GM19351 (cell line): ENCODE measurements at regions not wholly inside any gene's neighbourhood (a gene's known extent, or its start where the extent isn't known, plus 50 kb on each side); places are given as distances from the start of the nearest gene placed in this dataset.
A peak's percentile ranks its signal among the peaks of the same experiment; 100 is the strongest.
"Not testable (repeated sequence)": the region's sequence is repeated elsewhere in the genome, so short reads cannot be mapped to it uniquely, and the experiment has no call there.

Experiments
- ATAC-seq: cut with Tn5 transposase; IDR thresholded peaks from one replicate; pipeline ENCODE4 v1.9.1; 2021; ENCODE audit warnings: mild to moderate bottlenecking, moderate library complexity; ENCODE audit not compliant: unreplicated experiment

DNA sequence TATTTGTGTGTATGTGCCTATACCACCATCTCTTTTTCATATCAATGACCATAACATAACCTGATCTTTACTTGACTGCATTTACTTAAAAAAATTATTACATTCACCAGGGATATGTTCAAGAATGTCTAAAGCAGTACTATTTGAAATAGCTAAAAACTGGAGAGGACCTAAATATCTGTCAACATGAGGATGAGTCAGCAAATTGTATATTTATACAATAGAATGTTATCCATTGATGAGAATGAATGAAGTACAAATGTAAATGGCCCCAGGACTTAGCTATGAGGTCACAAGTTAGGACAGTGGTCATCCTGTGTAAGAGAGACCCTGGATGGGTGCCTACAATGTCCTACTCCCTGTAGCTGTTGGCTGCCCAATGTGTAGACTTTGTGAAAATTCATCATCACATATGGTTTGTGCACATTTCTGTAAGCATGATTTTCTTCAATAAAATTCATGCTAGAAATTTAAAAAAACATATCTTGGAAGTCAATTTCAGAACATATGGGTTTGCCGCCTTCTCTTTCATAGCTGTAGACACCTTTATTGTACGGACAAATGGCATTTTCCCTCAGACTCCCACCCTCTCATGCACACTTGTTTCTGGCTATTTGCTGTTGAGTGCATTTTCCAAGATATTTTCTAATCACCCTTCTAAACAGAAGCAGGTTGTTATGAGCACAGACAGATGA is 202.4 kb downstream of the CDH26 start:
- ATAC-seq, result no peak

DNA sequence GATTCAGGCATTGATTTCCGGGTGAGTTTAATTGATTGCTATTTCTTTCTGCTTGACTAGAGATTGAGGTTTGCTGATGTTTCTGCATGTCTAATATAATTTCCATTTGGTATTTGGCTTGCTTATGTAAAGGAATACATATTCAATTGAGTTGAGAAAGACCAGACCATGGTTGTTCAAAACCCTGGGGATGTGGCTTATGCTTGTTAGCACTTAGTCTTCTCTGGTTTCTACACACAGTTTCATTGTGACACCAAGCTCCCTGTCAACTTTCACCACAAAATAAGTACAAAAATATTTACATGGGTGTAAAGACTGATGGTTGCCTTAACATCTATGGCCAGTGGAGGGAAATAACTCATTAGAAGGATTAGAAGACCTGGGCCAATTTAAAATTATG is 209.6 kb downstream of the CDH26 start:
- ATAC-seq, result no peak

DNA sequence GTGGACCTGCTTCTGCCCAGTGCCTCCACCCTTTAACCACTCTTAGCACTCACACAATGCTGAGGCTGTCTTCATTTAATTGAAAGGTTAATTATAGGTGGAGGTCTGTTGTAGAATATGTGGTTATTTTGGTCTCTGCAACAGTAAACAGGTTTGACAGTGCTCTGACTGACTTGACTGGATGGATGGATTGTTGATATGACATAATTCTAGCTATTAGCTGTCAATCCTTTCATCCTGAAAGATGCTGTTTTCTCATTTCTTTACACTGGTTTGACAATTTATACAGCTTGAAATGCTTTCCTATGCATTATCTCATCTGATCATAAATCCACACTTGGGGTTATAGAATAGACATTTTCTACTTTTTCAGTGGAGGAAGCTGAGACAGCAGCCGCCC is 210.7 kb downstream of the CDH26 start:
- no peak for ATAC-seq

DNA sequence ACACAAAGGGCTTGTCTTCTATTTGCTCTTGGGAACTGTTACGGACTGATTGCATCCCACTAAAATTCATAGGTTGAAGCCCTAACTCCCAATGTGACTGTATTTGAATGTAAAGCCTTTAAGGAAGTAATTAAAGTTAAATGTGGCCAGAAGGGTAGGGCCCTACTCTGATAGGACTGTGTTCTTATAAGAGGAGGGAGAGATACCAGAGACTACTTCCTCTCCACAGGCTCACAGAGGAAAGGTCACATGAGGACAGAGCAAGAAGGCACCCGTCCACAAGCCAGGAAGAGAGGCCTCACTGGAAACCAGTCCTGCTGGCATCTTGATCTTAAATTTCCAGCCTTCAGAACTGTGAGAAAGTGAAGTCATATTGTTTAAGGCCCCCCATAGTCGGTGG is 211.9 kb downstream of the CDH26 start:
- ATAC-seq, result no peak

DNA sequence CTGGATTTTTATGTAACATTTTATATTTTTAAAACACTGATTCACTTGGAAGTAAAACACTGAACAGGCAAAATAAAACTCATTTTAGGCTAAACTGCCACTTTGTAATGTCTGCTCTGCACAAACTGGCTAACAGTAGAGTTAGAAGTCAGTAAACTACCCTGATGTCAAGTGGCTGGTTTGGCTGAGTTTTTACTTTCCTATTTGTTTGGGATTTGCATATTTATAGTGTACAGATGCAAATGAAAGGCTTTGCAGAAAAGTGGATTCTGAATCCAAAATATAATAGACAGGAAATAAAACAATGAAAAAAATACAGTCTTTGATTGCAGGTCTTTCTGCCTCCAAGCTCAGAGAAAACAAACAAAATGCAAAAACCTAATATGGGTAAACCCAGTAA is 213.1 kb downstream of the CDH26 start:
- ATAC-seq, result no peak

DNA sequence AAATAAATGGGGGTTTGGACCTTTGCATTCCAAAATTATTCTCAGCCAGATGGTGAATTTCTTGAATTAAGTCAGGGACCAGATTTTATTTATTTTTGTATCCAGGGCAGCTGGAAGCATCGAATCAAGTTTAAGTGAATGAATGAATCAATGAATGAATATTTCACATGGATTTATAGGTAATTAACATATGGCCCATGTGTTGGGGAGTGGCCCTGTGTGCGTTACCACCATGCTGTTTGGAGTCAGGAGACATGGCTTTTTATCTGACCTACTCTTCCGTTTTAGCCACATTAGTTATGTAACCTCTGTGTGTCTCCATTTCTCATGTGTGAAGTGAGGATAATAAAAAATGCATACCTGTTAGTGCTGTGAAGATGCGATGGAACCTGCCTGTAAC is 213.5 kb downstream of the CDH26 start:
- no peak for ATAC-seq

DNA sequence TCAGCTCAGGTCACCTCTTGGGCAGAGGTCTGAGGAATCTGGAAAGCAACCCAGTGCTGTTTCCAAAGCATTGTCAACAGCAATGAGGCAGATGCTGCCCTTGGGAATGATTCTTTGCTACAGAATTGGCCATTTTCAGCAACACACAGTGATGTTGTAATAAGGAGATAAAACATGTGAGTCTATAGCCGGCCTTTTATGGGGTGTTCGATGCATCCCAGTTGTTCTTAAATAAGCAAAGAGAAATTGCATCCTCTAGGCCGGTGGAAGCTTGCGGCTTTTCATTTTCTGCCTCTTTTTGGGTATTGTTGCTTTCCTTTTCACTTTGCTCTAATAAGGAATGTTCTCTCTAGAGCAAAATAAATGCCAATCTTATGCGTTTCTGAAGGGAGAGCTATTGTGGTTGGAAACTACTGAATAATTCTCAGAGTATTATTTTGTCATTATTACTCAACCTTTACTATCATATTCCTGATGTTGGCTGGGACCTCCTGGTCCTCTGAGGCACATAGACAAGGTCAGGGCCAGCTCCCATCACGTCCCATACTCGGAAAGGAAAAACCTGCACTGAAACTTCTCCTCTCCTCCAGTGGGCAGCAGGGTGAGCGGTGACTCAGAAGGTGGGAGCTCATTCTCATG is 214.2 kb downstream of the CDH26 start:
- no peak for ATAC-seq

DNA sequence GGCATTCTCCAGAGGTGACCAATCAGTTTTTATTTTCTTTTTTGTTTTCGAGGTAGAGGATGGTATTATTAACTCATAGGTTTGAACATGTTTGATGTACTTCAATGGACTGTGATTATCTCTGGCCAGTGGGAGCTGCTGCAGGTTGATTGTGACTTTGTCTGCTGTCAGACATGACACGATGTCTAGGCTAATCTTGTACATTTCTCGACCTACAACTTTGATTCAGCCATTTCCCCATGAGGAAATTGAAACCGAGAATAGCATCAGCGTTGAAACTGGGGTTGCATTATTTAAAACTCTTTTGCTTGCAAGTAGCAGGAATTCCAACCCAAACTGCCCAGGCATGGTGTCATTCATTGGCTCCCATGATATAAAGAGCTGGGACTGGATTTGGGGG is 218.9 kb downstream of the CDH26 start:
- ATAC-seq, result no peak

DNA sequence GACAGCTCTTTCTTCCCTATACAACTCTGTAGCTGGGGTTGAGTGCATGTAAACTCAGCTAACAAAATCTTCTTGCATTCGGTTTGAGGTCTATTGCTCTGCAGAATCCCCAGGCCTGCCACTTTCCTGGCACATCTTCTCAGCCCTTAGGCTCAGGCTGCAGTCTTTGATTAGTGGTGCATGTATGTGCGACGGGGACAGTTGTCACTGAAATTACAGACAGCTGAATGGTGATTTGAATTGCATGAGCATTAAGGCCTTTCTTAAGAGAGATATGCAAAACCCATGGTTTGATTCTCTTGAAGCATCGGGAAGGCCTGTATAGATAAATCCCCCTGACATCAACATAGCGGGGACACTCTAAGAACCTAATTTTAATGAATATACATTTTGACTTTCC is 222.8 kb downstream of the CDH26 start:
- ATAC-seq, result no peak

DNA sequence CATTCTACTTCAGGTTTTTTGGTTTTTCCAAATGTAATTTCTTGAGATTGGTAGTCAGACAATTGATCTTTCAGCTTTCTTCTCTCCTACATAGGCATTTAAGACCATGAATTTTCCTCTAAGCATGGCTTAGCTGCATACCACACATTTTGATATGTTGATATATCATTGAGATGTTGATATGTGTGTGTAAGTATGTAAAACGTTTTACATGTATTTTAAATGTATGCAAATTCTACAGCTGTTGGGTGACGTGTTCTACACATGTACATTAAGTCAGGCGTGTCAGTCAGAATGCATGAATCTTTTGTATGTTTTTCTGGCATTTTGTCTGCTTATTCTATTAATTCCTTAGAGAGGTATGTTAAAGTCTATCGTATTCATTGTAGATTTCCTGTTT is 228.2 kb downstream of the CDH26 start:
- no peak for ATAC-seq

DNA sequence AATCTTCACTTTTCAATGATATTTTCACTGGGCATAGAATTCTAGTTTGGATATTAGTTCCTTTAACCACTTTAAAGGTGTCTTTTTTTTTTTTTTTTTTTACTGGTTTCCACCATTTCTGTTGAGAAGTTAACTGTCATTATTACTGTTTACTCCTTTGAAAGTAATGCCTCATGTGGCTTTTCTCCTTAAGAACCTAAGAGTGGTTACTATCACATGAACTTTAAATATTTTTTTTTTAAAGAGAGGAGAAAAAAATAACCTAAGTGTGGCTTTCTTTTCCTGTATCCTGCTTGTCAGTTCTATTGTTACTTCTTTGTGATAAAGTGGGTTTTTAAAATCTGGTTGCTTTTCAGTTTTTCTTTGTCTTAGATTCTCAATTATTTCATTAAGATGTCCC is 229.5 kb downstream of the CDH26 start:
- ATAC-seq, result no peak

DNA sequence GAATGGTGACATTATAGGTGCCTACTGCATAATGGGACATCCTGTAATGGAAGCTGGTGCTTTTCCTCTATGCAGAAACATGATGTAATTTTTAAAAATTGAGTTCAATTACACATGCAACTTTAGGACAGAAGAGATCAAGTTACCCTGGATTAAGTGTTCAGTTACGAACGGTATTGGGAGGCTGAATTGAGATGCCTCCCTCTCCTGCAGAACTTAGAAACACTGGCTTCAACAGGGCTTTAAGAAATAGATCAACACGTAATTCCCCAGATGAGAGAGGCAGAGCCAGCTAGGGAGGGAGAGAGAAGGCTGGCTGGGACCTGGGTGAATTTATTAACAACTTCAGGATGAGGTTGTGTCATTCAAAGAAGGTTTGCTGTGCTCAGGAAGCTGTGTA is 232.8 kb downstream of the CDH26 start:
- no peak for ATAC-seq

DNA sequence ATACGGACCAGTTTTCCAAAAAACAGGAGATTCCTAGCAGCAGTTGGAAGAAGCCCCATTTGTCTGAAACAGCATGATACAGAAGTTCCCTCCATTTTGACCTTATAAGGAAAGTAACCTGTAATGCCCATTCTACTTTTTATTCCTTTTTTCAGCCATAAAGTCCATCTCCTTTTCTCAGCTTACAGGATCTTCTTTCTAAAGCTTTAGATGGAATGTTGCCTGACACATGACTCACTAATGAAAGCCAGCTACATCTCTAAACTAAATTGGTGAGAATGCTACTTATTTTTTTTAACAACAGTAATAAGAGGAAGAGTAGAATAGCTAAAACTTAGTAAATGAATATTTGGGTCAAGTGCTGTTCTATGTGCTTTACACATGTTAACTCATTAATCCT is 234.1 kb downstream of the CDH26 start:
- ATAC-seq, result no peak

DNA sequence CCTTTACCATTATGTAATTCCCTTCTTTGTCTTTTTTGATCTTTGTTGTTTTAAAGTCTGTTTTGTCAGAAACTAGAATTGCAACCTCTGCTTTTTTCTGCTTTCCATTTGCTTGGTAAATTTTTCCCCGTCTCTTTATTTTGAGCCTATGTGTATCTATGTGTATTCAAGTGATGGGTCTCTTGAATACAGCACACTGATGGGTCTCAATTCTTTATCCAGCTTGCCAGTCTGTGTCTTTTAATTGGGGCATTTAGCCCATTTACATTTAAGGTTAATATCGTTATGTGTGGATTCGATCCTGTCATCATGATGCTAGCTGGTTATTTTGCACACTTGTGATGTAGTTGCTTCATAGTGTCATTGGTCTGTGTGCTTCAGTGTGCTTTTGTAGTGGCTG is 240.9 kb downstream of the CDH26 start:
- ATAC-seq, result not testable (repeated sequence)

DNA sequence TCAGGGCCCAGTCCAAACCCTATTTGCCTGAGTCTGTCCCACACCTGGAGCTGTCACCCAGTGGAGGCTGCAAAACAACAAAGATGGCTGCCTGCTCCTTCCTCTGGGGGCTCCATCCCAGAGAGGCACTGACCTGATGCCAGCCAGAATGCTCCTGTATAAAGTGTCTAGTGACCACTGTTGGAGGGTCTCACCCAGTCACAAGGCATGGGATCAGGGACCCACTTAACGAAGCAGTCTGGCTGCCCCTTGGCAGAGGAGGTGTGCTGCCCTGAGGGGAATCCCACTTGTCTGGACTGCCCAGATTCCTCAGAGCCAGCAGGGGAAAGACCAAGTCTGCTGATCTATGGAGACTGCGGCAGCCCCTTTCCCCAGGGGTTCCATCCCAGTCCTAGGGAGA is 241.6 kb downstream of the CDH26 start:
- ATAC-seq, result no peak

DNA sequence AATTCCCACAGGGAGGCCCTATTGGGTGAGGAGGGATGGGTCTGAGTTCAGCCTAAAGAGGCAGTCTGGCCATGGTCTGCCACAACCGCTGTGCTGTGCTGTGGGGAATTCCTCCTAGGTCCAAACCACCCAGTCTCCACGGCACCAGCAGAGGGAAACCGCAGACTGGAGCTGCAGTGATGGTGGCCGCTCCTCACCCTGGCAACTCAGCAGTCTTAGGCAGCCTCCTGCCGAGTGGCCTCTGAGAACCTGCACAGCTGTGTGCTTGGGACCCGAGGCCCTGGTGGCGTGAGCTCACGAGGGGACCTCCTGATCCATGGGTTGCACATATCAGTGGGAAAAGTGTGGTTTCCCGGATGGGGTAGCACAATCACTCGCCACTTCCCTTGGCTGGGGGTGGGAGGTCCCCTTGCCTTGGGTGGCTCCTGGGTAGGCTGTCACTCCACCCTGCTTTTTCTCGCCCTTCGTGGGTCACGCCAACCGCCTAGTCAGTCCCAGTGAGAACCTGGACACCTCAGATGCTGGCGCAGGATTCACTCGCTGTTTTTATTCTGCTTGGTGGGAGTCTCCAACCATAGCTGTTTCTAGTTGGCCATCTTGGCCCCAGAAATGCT is 242.2 kb downstream of the CDH26 start:
- ATAC-seq, result no peak

DNA sequence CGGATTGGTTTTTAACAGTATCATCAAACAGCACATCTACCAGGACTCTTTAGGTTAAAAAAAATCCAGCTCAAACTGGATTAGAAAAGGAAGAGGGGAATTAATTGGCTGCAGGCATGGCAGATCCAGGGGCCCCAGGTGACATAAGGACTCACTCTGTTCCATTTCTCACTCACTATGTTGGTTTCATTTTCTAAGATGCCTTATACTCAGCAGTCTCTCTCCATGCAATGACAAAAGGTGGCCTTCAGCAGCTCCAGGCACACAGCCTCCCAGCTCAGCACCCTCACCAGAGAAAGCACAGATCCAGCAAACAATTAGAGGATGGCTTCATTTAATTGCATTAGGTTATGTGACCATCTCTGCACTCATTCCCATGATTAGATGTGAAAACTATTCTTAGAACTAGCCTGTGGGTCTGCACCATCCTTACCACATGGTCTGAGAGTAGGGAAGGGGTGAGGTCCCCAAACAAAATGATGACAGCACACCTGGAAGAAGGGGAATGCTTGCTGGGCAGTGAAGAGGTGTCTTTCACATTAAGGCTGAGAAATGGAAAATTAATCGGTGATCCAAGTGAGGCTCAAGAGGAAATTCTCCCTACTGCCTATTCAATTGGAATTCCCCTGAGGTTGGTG is 243.1 kb downstream of the CDH26 start:
- ATAC-seq, result no peak

DNA sequence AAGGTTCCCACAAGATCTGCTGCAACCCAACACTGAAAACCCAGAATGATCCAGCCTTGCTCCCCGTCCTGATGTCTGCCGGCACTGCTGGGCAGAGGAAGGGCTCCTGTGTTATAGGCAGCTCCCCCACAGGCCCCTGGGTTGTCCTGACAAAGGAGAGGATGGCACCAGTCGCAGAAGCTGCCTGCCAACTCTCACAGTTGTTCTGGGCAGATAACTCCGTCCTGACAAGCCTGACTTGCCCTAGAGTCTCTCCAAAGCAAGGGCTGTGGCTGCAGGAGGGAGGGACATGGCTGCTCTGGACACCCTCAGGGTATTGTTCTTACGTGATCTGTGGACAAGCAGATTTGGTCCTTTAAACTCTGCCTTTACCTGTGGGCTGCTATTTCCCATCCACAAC is 243.8 kb downstream of the CDH26 start:
- ATAC-seq, result no peak

DNA sequence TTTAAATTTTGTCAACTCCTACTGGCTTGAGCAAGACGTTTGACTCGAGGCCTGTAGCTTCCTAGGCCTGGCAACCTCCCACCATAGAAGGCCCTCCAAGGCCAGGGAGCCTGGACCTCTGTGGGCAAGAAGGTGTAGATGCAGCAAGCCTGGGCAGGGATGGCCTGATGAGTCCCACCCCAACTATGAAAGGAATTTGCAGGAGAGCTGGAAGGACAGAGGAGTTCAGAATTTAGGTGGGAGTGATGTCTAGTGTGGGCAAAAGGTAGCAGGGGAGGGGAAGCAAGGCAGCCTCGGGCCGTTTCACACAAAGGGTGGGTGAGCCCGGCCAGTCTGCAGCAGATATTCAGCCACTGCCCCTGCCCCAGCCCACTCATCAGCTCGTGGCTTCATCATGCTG is 245.2 kb downstream of the CDH26 start:
- ATAC-seq, result no peak

DNA sequence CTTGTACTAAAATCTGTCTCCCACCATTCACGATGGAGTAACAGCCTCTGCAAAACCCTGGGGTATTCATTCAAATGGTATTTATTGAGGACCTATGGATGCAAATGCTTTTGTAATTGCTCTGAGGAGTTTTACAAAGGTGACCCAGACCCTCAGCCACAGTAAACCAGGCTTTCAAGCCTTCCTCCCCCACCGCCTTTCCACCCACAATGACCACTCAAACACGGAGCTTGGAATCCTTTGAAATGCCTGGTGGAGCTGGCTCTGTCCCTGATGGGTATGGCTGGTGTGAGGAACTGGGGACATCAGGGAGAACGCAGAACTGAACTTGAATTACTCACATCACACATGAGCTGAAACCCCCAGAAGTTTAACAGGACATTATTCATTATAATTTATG is 246.4 kb downstream of the CDH26 start:
- ATAC-seq, result no peak

DNA sequence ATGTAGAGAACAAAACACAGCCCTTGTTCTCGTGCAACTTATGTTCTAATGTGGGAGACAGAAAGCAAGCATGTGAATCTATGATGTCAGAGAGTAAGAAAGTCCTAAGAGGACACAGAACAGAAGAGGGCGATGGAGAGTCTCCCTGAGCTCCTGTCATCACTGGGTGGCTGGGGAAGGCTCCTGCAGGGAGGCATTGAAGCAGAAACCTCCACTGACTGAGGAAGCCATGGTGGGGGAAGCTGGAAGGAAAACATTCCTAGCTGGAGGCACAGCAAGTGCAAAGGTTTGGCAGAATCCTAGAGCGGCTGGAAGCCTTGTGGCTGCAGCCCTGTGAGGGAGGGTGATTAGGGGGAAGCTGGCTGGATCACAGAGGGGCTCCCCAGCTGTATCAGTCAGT is 248.0 kb downstream of the CDH26 start:
- ATAC-seq, result peak; percentile 69

DNA sequence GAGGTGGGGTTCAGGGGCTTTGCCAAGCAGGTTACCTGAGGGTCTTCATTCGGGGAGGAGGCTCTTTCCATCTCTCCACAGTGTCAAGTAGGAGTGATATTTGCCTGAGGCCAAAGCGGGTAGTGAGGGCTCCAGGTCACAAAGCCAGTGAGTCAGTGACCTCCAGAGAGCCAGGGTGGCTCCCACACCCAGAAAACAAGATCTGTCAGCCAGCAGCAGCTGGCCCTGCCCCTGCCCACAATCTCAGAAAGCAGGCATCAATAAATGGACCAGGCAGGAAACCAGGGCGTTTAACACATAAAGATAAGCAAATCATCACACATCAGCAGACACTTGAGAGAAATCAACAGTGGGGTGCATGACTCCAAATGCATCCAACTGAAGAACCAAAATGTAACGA is 250.8 kb downstream of the CDH26 start:
- no peak for ATAC-seq
